SK-N-MC (cell line): ENCODE measurements at regions not wholly inside any gene's neighbourhood (a gene's known extent, or its start where the extent isn't known, plus 50 kb on each side); places are given as distances from the start of the nearest gene placed in this dataset.

Experiments
- EZH2 ChIP-seq: fragments of 200-600 bp; sonication (generic); IDR thresholded peaks from one replicate; pipeline ENCODE4 v1.6.1; 2017; ENCODE audit warnings: antibody characterized with exemption
- FOXP2 ChIP-seq: optimal IDR thresholded peaks from 2 replicates; pipeline ENCODE3; 2011; ENCODE audit warnings: mild to moderate bottlenecking, moderate library complexity; ENCODE audit not compliant: insufficient read depth; ENCODE audit errors: extremely low read length, control extremely low read depth
- POLR2AphosphoS5 ChIP-seq: IDR thresholded peaks from 2 replicates; pipeline ENCODE4 v1.6.1; 2012; ENCODE audit warnings: mild to moderate bottlenecking, low read depth, low read length, borderline replicate concordance

- TF ChIP-seq EZH2 (no peak), POLR2AphosphoS5 (no peak), FOXP2 (no peak)
Observed at GRCh38 chr10:6980353-6980752, 400.3 kb upstream of the PRKCQ start.
